WTC11 (cell line): ENCODE measurements at regions not wholly inside any gene's neighbourhood (a gene's known extent, or its start where the extent isn't known, plus 50 kb on each side); places are given as distances from the start of the nearest gene placed in this dataset.

Experiments used
- ATF3 ChIP-seq: sonication (generic); formaldehyde crosslinking; conservative IDR thresholded peaks from 2 replicates; pipeline ENCODE4 v1.8.1; 2022; ENCODE audit warnings: mild to moderate bottlenecking, missing genetic modification reagents
- CTCF ChIP-seq: fragments of 200-600 bp; IDR thresholded peaks from 2 replicates; pipeline ENCODE4 v1.8.0; 2022; ENCODE audit warnings: antibody characterized with exemption
- ZNF263 ChIP-seq: sonication (generic); formaldehyde crosslinking; IDR thresholded peaks from 2 replicates; pipeline ENCODE4 v1.8.1; 2022; ENCODE audit warnings: low read depth, mild to moderate bottlenecking, moderate library complexity, missing genetic modification reagents
- TF ChIP-seq, protein P1 (sequence below): sonication (generic); formaldehyde crosslinking; IDR thresholded peaks from 2 replicates; pipeline ENCODE4 v1.8.1; 2023; ENCODE audit warnings: mild to moderate bottlenecking, missing genetic modification reagents, moderate library complexity

DNA sequence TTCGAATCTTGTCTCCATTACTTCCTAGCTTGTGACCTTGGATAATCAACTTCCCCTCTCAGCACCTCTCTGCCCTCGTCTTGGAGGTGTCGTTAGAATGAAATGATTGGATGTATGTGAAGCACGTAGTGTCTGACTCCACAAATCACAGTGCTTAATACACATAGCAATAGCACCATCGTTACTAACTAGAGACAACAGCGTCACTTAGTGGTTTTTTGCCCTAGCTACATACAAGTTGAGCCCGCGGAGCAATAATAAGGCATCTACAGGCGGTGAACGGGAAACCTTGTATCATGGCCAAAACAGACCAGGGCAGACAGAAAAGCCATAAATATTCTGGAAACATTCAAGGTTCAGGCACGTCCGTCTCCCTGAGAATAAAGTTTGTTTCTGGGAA, 154.9 kb downstream of the ASCL4 start:
- TF ChIP-seq ATF3 (CRISPR knock-in tag): no peak
- TF ChIP-seq, protein P1, sequence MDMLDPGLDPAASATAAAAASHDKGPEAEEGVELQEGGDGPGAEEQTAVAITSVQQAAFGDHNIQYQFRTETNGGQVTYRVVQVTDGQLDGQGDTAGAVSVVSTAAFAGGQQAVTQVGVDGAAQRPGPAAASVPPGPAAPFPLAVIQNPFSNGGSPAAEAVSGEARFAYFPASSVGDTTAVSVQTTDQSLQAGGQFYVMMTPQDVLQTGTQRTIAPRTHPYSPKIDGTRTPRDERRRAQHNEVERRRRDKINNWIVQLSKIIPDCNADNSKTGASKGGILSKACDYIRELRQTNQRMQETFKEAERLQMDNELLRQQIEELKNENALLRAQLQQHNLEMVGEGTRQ (CRISPR knock-in tag): no peak
- TF ChIP-seq CTCF: no peak
- no peak for TF ChIP-seq ZNF263 (CRISPR knock-in tag)
